GM18519 (cell line): ENCODE measurements at regions not wholly inside any gene's neighbourhood (a gene's known extent, or its start where the extent isn't known, plus 50 kb on each side); places are given as distances from the start of the nearest gene placed in this dataset.
"Not testable (repeated sequence)": the region's sequence is repeated elsewhere in the genome, so short reads cannot be mapped to it uniquely, and the experiment has no call there.

Source experiments
- ATAC-seq: cut with Tn5 transposase; IDR thresholded peaks from one replicate; pipeline ENCODE4 v1.9.1; 2021; ENCODE audit warnings: mild to moderate bottlenecking, moderate library complexity; ENCODE audit not compliant: unreplicated experiment, low FRiP score

- ATAC-seq = no peak
Observed at GRCh38 chr20:2203436-2203835, 92.4 kb upstream of the TGM3 start.

GRCh38 chr20:2204021-2204420, 91.8 kb upstream of the TGM3 start:
- ATAC-seq = no peak

- peak; percentile 55 for ATAC-seq
Observed at GRCh38 chr20:2206957-2207769, 88.6 kb upstream of the TGM3 start.

GRCh38 chr20:2207770-2208097, 88.1 kb upstream of the TGM3 start:
- ATAC-seq = no peak

GRCh38 chr20:2208897-2209296, 86.9 kb upstream of the TGM3 start:
- no peak for ATAC-seq

GRCh38 chr20:2210646-2211552, 84.9 kb upstream of the TGM3 start:
- no peak for ATAC-seq

GRCh38 chr20:2212456-2213015, 83.3 kb upstream of the TGM3 start:
- ATAC-seq = no peak

GRCh38 chr20:2213401-2213800, 82.4 kb upstream of the TGM3 start:
- no peak for ATAC-seq

- ATAC-seq = no peak
Observed at GRCh38 chr20:2217857-2218539, 77.8 kb upstream of the TGM3 start.

- no peak for ATAC-seq
Observed at GRCh38 chr20:2219481-2220006, 76.3 kb upstream of the TGM3 start.

GRCh38 chr20:2220298-2220697, 75.5 kb upstream of the TGM3 start:
- no peak for ATAC-seq

- no peak for ATAC-seq
Observed at GRCh38 chr20:2221921-2222320, 73.9 kb upstream of the TGM3 start.

GRCh38 chr20:2223558-2224367, 72.0 kb upstream of the TGM3 start:
- no peak for ATAC-seq

- no peak for ATAC-seq
Observed at GRCh38 chr20:2224368-2224639, 71.5 kb upstream of the TGM3 start.

- ATAC-seq = not testable (repeated sequence)
Observed at GRCh38 chr20:2227285-2227684, 68.5 kb upstream of the TGM3 start.

GRCh38 chr20:2227861-2228260, 67.9 kb upstream of the TGM3 start:
- ATAC-seq = no peak

- ATAC-seq = no peak
Observed at GRCh38 chr20:2228926-2229325, 66.9 kb upstream of the TGM3 start.

GRCh38 chr20:2230726-2231488, 64.9 kb upstream of the TGM3 start:
- no peak for ATAC-seq

GRCh38 chr20:2231701-2232100, 64.1 kb upstream of the TGM3 start:
- no peak for ATAC-seq
